ENCODE measurements at regions not wholly inside any gene's neighbourhood (a gene's known extent, or its start where the extent isn't known, plus 50 kb on each side); places are given as distances from the start of the nearest gene placed in this dataset.

GRCh38 chr7:19982841-19983835 is 209.7 kb upstream of the TMEM196 start:
- H3K4me3 ChIP-seq (ENCODE audit: low read depth, low read length): no peak overlapping the region
- TF ChIP-seq CTCF (IDR thresholded peaks at IDR 0.05; ENCODE audit: insufficient read depth, low read depth, low read length): peak; percentile 50
- DNase-seq (ENCODE audit: low read depth): peak; percentile 78

DNA sequence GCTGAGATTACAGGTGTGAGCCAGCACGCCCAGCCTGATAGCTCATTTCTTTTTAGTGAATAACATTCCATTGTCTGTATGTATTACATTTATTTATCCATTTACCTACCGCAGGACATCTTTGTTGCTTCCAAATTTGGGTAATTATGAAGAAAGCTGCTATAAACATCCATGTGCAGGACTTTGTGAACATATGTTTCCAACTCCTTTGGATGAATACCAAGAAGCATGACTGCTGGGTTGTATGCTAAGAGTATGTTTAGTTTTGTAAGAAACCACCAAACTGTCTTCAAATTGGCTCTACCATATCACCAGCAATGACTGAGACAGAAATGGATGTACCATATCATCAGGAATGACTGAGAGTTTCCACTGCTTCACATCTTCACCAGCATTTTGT is 200.2 kb upstream of the TMEM196 start:
- no peak for TF ChIP-seq CTCF (IDR thresholded peaks at IDR 0.05; ENCODE audit: insufficient read depth, low read depth, low read length)
- H3K4me3 ChIP-seq (ENCODE audit: low read depth, low read length): no peak overlapping the region
- no peak for DNase-seq (ENCODE audit: low read depth)

GRCh38 chr7:19972876-19973275 is 199.5 kb upstream of the TMEM196 start:
- TF ChIP-seq CTCF (IDR thresholded peaks at IDR 0.05; ENCODE audit: insufficient read depth, low read depth, low read length): no peak
- no peak overlapping the region for H3K4me3 ChIP-seq (ENCODE audit: low read depth, low read length)
- no peak for DNase-seq (ENCODE audit: low read depth)

DNA sequence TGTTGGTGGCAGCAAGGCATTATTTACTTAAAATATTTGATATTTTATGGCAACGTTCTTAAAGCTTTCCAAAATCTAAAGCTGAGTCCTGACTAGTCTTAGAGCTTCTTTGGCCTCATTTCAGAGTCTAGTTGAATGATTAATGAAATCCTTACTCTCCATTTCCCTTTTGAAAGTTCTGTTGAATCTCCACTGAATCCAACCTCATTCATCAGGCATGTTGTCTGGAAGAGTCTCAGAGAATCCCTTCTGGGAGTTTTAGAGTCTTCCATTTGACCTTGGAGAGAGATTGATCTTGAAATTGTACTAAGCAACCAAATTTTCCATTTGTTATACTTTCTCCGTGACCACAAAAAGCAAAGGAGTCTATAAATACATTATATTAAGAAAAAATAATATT is 198.5 kb upstream of the TMEM196 start:
- no peak for DNase-seq (ENCODE audit: low read depth)
- H3K4me3 ChIP-seq (ENCODE audit: low read depth, low read length): no peak overlapping the region
- no peak for TF ChIP-seq CTCF (IDR thresholded peaks at IDR 0.05; ENCODE audit: insufficient read depth, low read depth, low read length)

DNA sequence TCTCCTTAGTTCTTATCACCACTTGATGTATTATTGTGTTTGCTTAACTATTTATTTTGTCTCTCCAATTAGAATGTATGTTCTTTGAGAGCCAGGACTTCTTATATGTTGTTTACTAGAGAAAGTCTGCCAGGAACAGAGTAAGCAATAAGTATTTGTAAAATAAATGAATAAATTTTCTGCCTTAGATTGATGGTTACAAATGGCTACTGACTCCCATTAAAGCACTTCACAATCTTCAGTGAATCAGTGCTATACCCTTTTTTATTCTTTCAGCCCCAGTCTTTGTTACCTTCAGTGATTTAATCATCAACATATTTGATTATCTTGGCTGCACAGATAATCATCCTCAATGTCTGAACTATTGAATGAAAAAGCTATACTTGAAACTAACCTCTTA is 197.1 kb upstream of the TMEM196 start:
- no peak for DNase-seq (ENCODE audit: low read depth)
- TF ChIP-seq CTCF (IDR thresholded peaks at IDR 0.05; ENCODE audit: insufficient read depth, low read depth, low read length): no peak
- no peak overlapping the region for H3K4me3 ChIP-seq (ENCODE audit: low read depth, low read length)

GRCh38 chr7:19969859-19970493 is 196.6 kb upstream of the TMEM196 start:
- DNase-seq (ENCODE audit: low read depth): no peak
- TF ChIP-seq CTCF (IDR thresholded peaks at IDR 0.05; ENCODE audit: insufficient read depth, low read depth, low read length): no peak
- no peak overlapping the region for H3K4me3 ChIP-seq (ENCODE audit: low read depth, low read length)

Measured in fibroblast of villous mesenchyme (primary cell).